HG03097 (cell line): ENCODE measurements at regions not wholly inside any gene's neighbourhood (a gene's known extent, or its start where the extent isn't known, plus 50 kb on each side); places are given as distances from the start of the nearest gene placed in this dataset.
"Not testable (repeated sequence)": the region's sequence is repeated elsewhere in the genome, so short reads cannot be mapped to it uniquely, and the experiment has no call there.

Source experiments
- ATAC-seq: cut with Tn5 transposase; IDR thresholded peaks from one replicate; pipeline ENCODE4 v1.9.1; 2021; ENCODE audit not compliant: unreplicated experiment, low FRiP score

DNA sequence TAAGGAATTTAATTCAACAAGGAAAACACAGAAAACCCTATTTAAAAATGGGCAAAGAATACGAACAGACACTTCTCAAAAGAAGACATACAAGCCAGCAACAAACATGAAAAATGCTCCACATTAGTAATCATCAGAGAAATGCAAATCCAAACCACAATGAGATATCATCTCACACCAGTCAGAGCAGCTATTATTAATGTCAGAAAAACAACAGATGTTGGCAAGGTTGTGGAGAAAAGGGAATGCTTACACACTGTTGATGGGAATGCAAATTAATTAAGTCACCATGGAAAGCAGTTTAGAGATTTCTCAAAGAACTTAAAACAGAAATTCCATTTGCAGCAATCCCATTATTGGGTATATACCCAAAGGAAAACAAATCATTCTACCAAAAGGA lies 55.2 kb downstream of the GCC1 start:
- ATAC-seq: no peak

GRCh38 chr7:127527561-127527960 lies 57.8 kb downstream of the GCC1 start:
- no peak for ATAC-seq

- ATAC-seq: no peak
Measured at GRCh38 chr7:127525866-127526480, 59.4 kb downstream of the GCC1 start.

DNA sequence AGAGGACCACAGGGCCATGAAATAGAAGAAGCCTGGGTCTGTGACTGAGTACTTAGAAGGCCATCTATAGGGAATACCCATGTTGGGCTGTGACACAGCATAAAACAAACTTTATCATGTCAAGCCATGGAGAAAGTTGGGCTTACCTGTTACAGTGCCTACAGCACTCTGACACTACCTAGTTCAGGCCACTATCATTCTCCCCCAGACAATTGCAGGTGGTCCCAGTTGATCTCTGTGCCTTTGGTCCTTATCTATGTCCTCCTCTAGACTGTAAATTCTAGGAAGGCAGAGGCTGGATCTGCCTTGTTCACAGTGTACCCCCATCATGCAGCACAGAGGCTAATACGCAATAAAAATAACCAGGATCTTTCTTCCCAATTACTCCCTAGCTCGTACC lies 69.1 kb downstream of the GCC1 start:
- no peak for ATAC-seq

- no peak for ATAC-seq
Measured at GRCh38 chr7:127514499-127514898, 70.9 kb downstream of the GCC1 start.

DNA sequence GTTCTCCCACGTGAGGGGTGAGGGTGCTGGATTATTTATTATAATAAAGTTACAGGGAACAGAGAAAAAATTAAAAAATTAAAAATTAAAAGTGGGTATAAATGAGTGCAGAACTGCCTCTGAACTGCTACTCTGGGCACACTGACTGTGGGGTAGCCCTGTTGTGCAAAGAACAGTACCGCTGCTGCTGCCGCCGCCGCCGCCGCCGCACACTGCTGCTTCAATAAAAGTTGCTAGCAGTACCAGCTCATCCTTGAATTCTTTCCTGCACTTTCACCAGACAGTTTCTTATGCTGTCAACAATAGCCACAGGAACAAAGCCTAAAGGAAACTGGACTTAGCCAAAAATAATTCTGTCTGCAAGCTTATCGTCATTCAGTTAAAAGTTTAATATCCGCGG lies 72.1 kb downstream of the GCC1 start:
- ATAC-seq: no peak

DNA sequence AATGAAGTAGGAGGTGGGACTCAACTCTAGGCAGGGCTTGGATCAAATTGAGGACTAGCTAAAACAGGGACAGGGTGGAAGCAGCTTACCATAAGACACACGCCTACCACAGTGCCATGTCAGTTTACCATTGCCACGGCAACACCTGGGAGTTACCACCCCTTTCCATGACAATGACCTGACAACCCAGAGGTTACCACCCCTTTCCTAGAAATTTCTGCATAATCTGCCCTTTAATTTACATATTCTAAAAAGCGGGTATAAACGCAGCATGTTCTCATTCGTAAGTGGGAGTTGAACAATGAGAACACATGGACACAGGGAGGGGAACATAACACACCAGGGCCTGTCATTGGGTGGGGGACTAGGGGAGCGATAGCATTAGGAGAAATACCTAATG lies 72.7 kb downstream of the GCC1 start:
- ATAC-seq: no peak

GRCh38 chr7:127504715-127505114 lies 80.7 kb downstream of the GCC1 start:
- no peak for ATAC-seq

- no peak for ATAC-seq
Measured at GRCh38 chr7:127501817-127502216, 83.6 kb downstream of the GCC1 start.

GRCh38 chr7:127487381-127487780 lies 94.9 kb upstream of the ZNF800 start:
- ATAC-seq: no peak

DNA sequence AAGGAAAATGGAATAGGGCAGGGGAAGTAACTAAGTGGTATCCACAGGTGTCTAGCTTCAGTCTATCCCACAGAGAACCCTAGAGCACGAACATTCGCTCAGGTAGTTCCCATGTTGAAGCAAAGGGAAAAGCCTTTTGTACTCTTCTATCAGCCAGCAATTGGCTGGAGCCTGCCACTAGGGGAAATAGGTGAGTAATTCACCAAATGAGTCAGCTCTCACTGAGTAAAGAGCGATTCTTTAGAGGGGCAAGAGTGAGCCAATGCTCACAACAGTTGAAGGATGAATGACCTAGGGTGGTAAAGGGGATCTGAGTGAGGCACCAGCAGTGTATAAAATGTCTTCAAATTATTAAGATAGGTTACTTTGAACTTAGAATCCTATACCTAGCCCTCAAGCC lies 94.1 kb upstream of the ZNF800 start:
- no peak for ATAC-seq

DNA sequence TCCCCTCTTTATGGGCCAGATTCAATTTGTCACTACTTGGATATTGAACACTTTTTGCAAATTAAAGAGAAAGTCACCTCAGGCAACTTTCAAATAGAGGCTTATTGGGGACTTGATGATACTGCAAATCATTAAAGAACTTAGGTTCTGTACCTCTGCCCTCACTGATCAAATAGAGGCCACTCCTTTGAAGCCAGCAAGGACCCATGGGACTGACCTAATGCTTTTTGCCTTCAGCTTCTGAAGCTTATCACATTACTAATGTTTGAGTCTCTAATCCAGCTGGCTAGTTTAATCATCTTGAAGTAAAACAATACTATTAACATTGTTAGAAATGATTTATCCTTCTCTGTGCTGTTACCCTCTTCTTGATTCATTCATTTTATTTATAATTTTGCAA lies 93.0 kb upstream of the ZNF800 start:
- no peak for ATAC-seq

DNA sequence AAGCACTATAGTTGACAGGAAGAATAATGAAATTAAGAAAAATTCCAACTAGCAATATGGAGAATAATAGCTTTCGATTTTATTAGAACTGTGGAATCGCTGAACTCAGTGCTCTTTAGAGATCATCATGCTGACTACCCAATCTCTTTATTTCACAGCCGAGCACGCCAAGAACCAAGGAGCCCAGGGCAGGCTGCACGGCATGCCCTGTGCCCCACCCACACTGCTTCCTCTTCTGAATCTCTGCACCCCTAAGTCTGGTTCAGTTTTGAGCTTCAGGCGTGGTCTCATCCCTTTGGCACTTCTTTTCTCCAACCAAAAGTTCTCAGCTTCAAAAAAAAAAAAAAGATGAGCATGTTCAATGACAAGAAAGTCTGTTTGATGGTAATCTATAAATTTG lies 92.4 kb upstream of the ZNF800 start:
- ATAC-seq: no peak

DNA sequence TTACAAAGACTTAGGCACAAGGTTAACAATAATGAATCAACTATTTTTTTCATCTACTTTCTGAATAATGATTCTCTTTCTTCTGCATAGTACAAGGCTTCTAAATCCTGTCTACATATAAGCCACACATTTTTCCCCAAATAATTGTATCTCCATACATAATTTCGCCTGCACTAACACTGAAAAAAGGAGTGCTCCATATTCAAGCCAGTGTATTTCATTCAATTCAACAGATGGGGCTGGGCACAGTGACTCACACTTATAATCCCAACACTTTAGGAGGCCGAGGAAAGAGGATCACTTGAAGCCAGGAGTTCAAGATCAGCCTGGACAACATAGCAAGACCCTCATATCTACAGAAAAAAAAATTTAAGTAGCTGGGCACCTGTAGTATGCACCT lies 86.0 kb upstream of the ZNF800 start:
- no peak for ATAC-seq

GRCh38 chr7:127478024-127478355 lies 85.5 kb upstream of the ZNF800 start:
- ATAC-seq: no peak

- no peak for ATAC-seq
Measured at GRCh38 chr7:127477295-127478023, 85.0 kb upstream of the ZNF800 start.

DNA sequence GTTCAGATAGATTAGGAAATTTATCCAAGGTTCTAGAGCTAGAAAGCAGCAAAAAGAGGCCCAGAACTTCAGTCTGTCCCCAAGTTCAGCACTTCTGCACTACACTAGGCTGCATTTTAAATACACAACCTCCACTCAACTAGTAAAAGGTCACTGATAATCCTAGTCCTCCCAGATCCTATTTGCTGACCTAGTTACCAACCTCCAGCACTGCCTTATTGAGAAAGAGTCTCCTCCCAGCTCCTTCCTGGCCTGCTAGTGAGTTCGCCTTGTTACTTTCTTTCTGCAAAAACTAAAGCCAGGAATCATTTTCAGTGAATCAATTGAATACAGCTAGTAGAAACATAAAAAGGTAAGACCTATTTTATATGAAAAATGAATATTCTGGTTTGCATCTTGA lies 84.1 kb upstream of the ZNF800 start:
- ATAC-seq: no peak

- no peak for ATAC-seq
Measured at GRCh38 chr7:127474457-127474856, 81.9 kb upstream of the ZNF800 start.

DNA sequence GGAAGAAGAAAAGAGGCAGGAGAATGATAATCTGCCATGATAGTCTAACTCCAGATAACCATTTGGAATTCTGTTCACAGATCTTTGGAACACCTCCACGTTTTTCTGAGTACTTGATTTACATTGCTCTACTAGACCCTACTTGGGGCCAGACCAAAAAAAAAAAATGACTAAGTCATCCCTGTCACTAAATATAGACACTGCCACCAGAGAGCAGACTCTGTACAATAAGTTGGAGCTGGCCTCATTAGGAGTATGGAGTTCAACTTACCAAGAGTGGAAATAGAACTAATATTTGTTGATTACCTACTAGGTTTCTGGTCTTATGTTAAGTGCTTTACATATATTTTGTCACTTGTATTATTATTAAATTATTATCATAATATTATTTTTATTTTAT lies 80.9 kb upstream of the ZNF800 start:
- no peak for ATAC-seq

GRCh38 chr7:127460077-127460476 lies 67.6 kb upstream of the ZNF800 start:
- no peak for ATAC-seq

GRCh38 chr7:127451258-127451657 lies 58.8 kb upstream of the ZNF800 start:
- ATAC-seq: not testable (repeated sequence)

DNA sequence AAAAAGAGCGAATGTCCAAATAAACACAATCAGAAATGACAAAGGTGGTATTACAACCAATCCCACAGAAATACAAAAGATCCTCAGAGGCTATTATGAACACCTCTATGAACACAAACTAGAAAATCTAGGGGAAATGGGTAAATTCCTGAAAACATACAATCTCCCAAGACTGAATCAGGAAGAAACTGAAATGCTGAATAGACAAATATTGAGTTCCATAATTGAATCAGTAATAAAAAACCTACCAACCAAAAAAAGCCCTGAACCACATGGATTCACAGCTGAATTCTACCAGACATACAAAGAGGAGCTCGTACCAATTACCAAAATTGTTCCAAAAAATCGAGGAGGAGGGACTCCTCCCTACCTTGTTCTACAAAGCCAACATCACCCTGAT lies 56.1 kb upstream of the ZNF800 start:
- no peak for ATAC-seq
